ENCODE measurements at regions not wholly inside any gene's neighbourhood (a gene's known extent, or its start where the extent isn't known, plus 50 kb on each side); places are given as distances from the start of the nearest gene placed in this dataset.

DNA sequence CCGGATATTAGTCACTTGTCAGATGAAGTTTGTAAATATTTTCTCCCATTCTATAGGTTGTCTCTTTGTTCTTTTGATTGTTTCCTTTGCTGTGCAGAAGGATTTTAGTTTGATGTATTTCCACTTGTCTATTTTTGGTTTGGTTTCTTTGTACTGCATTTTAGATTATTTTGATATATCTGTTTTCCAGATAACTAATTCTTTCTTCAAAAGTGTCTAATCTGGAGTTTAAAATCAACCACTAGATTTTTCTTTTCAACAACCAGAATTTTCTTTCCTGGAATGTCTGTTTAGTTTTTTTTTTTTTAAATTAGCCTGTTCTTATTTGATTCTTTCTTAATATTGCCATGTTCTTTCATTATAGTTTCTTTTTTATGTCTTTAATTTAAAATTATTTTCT, 116.8 kb upstream of the INHBA start:
- no peak for TF ChIP-seq JUND (IDR thresholded peaks at IDR 0.05; ENCODE audit: low read depth)
- in situ Hi-C loops (cut with HindIII; ENCODE audit: low pct_unique_long_range_greater_than_20kb, low sequenced_read_pairs), result no loop called here
- DNase-seq (ENCODE audit: low read depth in 1 of 2, low spot score in 1 of 2), result no peak

DNA sequence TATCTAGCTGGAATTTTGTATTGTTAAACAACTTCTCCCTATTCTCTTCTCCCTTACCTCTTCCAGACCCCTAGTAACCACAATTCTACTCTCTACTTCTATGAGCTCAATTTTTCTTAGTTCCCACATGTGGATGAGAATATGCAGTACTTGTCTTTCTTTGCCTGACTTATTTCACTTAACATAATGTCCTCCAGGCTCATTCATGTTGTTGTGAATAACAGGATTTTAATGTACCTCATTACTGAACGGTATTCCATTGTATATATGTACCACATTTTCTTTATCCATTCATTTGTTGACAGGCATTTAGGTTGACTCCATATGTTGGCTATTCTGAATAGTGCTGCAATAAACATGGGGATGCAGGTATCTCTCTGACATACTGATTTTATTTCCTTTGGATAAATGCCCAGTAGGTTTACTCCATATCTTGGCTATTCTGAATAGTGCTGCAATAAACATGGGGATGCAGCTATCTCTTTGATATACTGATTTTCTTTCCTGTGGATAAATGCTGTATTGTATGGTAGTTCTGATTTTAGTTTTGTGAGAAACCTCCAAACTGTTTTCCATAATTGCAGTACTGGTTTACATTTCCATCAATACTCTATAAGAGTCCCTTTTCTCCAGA, 116.0 kb upstream of the INHBA start:
- DNase-seq (ENCODE audit: low read depth in 1 of 2, low spot score in 1 of 2), result no peak
- in situ Hi-C loops (cut with HindIII; ENCODE audit: low pct_unique_long_range_greater_than_20kb, low sequenced_read_pairs), result no loop called here
- TF ChIP-seq JUND (IDR thresholded peaks at IDR 0.05; ENCODE audit: low read depth), result no peak

DNA sequence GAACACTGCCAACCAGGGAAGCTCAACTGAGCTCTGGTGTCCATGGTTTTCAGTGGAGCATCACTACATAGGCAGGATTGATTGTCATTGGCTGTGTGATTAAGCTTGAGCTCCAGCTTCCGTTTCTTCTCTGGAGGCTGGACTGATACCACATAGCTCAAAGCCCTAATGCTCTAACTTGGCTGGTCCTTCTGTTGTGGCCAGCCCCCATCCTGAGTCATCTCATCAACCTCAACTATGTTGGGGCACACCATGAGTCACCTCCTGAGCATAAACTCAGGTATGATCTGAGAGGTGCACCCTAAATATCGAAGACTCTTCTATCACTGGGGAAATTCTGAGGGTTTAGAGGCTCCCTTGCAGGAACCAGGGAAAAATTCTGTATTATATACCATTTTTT, 114.5 kb upstream of the INHBA start:
- no peak for TF ChIP-seq JUND (IDR thresholded peaks at IDR 0.05; ENCODE audit: low read depth)
- in situ Hi-C loops (cut with HindIII; ENCODE audit: low pct_unique_long_range_greater_than_20kb, low sequenced_read_pairs), result no loop called here
- DNase-seq (ENCODE audit: low read depth in 1 of 2, low spot score in 1 of 2), result no peak

DNA sequence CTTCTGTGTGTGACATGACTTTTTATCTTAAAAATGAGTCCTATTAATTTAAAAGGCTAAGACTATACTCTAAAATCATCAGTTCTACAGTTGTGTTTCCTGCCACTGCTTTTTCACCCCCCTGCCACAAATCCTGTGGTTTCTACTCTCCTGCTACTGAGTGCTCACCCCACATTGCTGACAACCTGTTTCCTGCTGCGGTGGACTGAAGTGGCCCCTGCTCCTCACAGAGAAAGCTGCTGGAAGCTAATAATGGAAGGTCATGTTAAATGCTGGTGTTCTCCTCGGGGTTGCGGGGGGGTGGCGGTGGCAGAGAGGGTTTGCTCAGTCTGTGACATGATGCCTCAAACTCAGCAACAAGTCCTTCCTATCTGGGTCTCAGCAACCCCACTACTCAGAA, 113.2 kb upstream of the INHBA start:
- no peak for DNase-seq (ENCODE audit: low read depth in 1 of 2, low spot score in 1 of 2)
- no peak for TF ChIP-seq JUND (IDR thresholded peaks at IDR 0.05; ENCODE audit: low read depth)
- in situ Hi-C loops (cut with HindIII; ENCODE audit: low pct_unique_long_range_greater_than_20kb, low sequenced_read_pairs), result no loop called here

DNA sequence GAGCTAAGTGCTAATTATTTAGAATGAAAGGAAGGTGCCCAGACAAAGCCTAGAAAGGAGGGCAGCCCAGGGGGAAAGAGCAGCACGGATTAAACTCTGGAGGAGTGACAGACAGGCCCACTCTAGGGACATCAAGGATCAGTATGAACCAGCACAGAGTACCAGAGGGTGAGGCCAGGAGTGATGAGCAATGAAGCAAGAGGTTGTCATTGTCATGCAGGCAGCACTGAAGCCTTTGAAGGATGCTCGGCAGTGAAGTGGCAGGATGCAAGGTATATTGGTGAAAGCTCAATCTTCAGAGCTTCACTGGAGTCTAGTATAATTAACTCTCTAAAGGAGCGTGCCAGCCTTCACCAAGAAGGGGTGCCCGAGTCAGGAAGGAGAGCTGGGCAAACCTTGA, 112.0 kb upstream of the INHBA start:
- in situ Hi-C loops (cut with HindIII; ENCODE audit: low pct_unique_long_range_greater_than_20kb, low sequenced_read_pairs), result no loop called here
- DNase-seq (ENCODE audit: low read depth in 1 of 2, low spot score in 1 of 2), result no peak

DNA sequence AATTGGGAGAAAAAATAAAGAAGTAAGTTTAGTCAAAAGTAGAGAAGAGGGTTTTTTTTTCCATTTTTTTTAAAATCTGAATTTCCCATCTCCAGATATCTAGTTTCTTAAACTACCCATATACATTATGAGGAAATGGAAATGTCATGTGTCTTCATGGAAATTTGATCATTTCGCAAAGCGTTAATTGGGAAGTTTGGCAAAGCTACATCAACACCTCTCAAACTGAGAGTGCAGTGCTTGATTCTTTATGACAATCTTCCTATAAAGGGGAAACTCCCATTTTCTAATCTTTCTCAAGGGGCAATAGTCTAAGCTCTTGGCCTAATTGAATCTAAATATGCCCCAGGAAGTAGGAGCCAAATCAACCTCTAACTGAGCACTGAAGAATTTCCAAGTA, 110.4 kb upstream of the INHBA start:
- in situ Hi-C loops (cut with HindIII; ENCODE audit: low pct_unique_long_range_greater_than_20kb, low sequenced_read_pairs), result no loop called here
- TF ChIP-seq JUND (IDR thresholded peaks at IDR 0.05; ENCODE audit: low read depth), result no peak
- DNase-seq (ENCODE audit: low read depth in 1 of 2, low spot score in 1 of 2), result no peak

More for the DNA sequence above, 112.0 kb upstream of the INHBA start:
- TF ChIP-seq JUND (IDR thresholded peaks at IDR 0.05; ENCODE audit: low read depth), result no peak

DNA sequence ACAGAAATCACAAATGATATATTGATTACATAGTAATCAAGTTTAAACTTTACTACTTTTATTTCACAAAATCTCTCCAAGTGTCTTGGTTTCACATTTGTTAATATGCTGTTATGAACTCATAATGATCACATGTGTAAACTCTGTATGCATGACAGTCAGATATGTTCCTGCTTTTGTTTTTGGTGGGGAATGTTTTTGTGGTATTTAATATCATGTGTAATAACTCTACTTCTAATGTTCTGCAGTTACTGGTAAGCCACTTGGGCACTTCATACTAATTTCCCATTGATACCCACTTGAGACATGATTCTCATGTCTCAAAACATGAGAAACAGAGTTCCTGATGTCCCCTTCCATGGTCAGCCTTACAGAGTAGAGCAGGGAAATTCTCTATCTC, 109.1 kb upstream of the INHBA start:
- TF ChIP-seq JUND (IDR thresholded peaks at IDR 0.05; ENCODE audit: low read depth), result no peak
- in situ Hi-C loops (cut with HindIII; ENCODE audit: low pct_unique_long_range_greater_than_20kb, low sequenced_read_pairs), result no loop called here
- no peak for DNase-seq (ENCODE audit: low read depth in 1 of 2, low spot score in 1 of 2)

DNA sequence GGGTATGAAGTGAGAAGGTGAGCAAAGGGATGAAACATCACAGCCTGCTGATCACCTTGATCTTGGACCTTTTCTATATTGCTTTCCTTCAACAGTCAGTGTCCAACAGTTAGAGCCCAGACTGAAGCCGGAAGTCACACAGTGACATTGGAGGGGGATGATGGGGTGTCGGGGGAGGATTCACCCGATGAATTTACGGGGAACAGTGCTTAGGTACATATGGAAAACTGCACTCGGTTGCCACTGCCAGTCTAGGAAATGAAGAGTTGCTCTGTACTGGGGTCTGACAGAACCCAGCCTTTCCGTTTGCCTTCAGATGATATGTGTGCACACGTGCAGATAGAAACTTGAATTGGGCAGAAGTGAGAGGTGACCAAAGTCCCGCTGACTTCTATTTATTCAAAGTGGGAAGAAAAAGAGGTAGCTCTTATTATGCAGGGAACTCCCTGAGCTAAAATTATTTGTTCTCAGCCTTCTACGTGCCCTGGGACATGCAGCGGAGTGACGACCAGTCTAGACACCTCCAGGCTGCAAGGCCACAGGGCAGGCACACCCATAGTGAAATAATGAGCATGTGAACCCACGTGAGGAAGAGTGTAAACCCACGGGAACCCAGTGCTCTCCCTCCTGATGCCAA, 107.2 kb upstream of the INHBA start:
- no peak for TF ChIP-seq JUND (IDR thresholded peaks at IDR 0.05; ENCODE audit: low read depth)
- DNase-seq (ENCODE audit: low read depth in 1 of 2, low spot score in 1 of 2), result no peak
- in situ Hi-C loops (cut with HindIII; ENCODE audit: low pct_unique_long_range_greater_than_20kb, low sequenced_read_pairs), result no loop called here

DNA sequence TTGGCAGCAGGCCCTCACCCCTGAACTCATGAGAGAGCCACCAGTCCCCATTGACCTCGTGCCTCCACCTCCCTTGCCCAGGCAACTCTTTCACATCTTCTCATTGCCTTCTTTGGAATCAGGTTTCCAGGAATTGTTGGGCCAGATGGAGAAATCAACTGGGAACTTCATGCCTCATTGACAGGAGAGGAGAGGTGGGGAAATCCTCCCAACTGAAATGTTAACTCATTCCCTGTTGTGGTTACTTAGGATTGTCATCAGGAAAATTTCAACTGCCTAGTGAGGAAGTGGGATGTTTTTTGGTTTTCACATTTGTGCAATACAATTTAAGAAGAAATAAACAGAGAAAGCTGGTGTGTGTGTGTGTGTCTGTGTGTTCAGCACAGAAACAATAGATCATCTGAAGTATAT, 106.6 kb upstream of the INHBA start:
- in situ Hi-C loops (cut with HindIII; ENCODE audit: low pct_unique_long_range_greater_than_20kb, low sequenced_read_pairs), result no loop called here
- DNase-seq (ENCODE audit: low read depth in 1 of 2, low spot score in 1 of 2), result no peak
- TF ChIP-seq JUND (IDR thresholded peaks at IDR 0.05; ENCODE audit: low read depth), result no peak

DNA sequence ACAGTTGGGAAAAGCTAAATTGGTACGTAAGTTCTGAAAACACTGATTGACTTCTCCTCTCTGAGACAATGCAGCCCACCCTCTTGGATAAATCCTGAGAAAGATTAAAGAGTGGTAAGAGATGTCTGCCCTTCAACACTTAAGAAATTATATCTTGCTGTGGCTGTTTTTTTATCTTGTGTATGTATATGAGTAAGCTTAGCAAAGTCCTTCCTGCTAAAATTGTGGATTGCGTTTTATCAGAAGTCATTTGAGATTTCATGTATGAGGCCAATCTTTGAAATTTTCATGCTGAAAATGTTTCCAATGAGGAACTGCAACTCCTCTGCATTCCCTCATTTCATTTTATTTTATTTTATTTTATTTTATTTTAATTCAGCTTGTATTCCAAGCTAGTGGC, 106.2 kb upstream of the INHBA start:
- TF ChIP-seq JUND (IDR thresholded peaks at IDR 0.05; ENCODE audit: low read depth), result no peak
- DNase-seq (ENCODE audit: low read depth in 1 of 2, low spot score in 1 of 2), result no peak
- in situ Hi-C loops (cut with HindIII; ENCODE audit: low pct_unique_long_range_greater_than_20kb, low sequenced_read_pairs), result no loop called here

DNA sequence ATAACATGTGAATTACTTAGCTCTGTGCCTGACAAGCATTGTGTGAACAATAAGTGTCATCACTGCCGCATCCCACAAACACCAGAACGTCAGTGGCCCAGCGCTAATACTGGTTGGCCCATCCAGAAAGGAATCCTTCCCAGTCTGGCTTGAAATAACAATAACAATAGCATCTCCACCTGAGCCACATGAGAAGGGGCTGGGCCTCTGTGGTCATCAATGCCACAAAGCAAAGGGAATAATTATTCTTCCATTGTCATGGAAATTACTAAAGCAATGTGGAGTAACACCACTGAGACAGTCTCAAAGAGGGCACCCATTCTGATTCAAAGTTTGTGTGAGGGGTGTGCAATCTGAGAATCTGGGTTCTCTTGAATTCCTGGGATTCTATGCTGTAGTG, 105.7 kb upstream of the INHBA start:
- DNase-seq (ENCODE audit: low read depth in 1 of 2, low spot score in 1 of 2), result no peak
- no peak for TF ChIP-seq JUND (IDR thresholded peaks at IDR 0.05; ENCODE audit: low read depth)
- in situ Hi-C loops (cut with HindIII; ENCODE audit: low pct_unique_long_range_greater_than_20kb, low sequenced_read_pairs), result no loop called here

DNA sequence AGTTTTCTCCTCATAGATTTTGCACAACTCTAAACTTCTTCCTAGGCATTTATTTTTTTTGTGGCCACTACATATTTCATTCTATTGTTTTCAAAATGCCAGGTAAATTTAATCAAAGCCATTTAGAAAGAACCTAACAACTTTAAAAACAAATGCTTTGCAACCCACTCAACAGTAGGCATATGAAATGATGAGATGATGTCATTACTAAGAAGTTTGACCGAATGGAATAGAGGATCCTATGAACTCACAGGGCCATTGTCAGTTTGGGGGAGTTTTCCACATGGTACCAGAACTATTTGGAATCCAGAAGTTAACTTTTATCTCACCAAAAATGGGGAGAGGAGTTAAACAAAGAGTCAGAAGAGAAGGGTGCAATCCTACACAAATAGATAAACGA, 100.7 kb upstream of the INHBA start:
- DNase-seq (ENCODE audit: low read depth in 1 of 2, low spot score in 1 of 2), result no peak
- no peak for TF ChIP-seq JUND (IDR thresholded peaks at IDR 0.05; ENCODE audit: low read depth)
- in situ Hi-C loops (cut with HindIII; ENCODE audit: low pct_unique_long_range_greater_than_20kb, low sequenced_read_pairs), result no loop called here

DNA sequence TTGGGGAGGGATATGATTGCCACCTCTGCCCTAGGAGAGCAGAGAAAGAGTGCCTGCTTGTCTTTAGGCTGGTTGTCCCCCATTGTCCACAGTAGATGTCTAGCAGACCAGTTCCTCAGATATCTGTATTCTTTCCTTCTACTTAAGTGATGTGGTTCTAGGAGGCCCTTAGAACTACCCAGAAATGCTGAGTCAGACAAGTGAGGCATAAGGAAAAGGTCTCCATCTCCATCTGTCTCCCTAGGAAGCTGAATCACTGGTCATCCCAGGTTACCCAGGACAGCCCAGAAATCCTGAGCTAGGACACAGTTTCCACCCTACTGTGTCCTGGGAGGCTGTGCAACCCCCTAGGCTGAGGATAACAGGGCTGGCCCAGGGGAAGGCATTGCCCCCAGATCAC, 93.4 kb upstream of the INHBA start:
- TF ChIP-seq JUND (IDR thresholded peaks at IDR 0.05; ENCODE audit: low read depth), result no peak
- in situ Hi-C loops (cut with HindIII; ENCODE audit: low pct_unique_long_range_greater_than_20kb, low sequenced_read_pairs), result no loop called here
- no peak for DNase-seq (ENCODE audit: low read depth in 1 of 2, low spot score in 1 of 2)

DNA sequence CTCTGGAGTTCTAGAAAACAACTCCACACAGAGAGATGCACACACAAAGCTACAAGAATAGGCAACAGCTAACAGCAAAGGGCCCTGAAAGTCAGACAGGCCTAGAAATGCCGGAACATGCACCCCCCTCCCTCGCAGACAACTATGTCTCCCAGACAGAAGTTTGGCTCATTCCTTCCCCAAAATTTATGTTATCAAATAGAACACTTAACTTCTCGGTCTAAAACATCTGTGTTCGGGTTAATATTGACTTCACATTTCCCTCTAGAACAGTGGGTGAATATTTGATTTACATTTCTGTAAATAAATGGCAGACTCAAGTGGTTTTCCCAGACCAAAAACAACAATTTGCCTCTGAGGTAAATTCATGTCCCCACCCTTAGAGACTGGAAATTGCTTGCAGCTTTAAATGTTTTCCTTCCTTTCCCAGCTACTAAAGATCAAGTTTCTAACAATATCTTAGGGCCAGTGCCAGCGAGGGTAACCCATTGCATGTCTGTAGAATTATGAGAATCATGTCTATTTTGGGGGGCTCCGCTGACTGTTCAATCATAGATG, 92.5 kb upstream of the INHBA start:
- DNase-seq (ENCODE audit: low read depth in 1 of 2, low spot score in 1 of 2), result no peak
- TF ChIP-seq JUND (IDR thresholded peaks at IDR 0.05; ENCODE audit: low read depth), result no peak
- in situ Hi-C loops (cut with HindIII; ENCODE audit: low pct_unique_long_range_greater_than_20kb, low sequenced_read_pairs), result no loop called here
